Neutrophil (primary cell): ENCODE measurements at regions not wholly inside any gene's neighbourhood (a gene's known extent, or its start where the extent isn't known, plus 50 kb on each side); places are given as distances from the start of the nearest gene placed in this dataset.

Experiments used
- H3K27ac ChIP-seq: fragments of 200-600 bp; sonication (generic); 2 replicates; pipeline ENCODE4 v1.5.1; 2016; ENCODE audit warnings: mild to moderate bottlenecking, moderate library complexity
- H3K27me3 ChIP-seq: fragments of 200-600 bp; sonication (generic); 2 replicates; pipeline ENCODE4 v1.6.0; 2016; ENCODE audit warnings: mild to moderate bottlenecking
- H3K36me3 ChIP-seq: fragments of 200-600 bp; sonication (generic); 2 replicates; pipeline ENCODE4 v1.5.1; 2017
- H3K4me1 ChIP-seq, 2 experiments: fragments of 200-600 bp in 1 of 2; sonication (generic) in 1 of 2; 1 replicate in 1 of 2; 2 replicates in 1 of 2; pipeline versions ENCODE4 v1.5.1 to v1.6.1; 2013 to 2016; ENCODE audit warnings: low read depth in 1 of 2, low read length in 1 of 2, mild to moderate bottlenecking in 1 of 2, moderate library complexity in 1 of 2; ENCODE audit not compliant: control insufficient read depth in 1 of 2, insufficient read depth in 1 of 2
- H3K4me3 ChIP-seq, 2 experiments: fragments of 200-600 bp in 1 of 2; sonication (generic) in 1 of 2; 1 replicate in 1 of 2; 2 replicates in 1 of 2; pipeline ENCODE4 v1.5.1; 2013 to 2016; ENCODE audit warnings: low read depth in 1 of 2, low read length in 1 of 2, mild to moderate bottlenecking in 1 of 2, moderate library complexity in 1 of 2
- H3K9me3 ChIP-seq: fragments of 200-600 bp; sonication (generic); 2 replicates; pipeline ENCODE4 v1.5.1; 2016
- CTCF ChIP-seq: fragments of 200-600 bp; sonication (generic); IDR thresholded peaks from 2 replicates; pipeline ENCODE4 v1.5.1; 2016; ENCODE audit warnings: antibody characterized with exemption

- Histone ChIP-seq H3K36me3 (no peaks in the 10 kb centered on the region), H3K4me1 (no peaks in the 10 kb centered on the region), H3K4me3 (no peak overlapping the region), H3K27ac (no peak overlapping the region), H3K9me3 (no peaks in the 10 kb centered on the region), H3K27me3 (no peaks in the 10 kb centered on the region)
- no peak for TF ChIP-seq CTCF
These were observed 208.5 kb upstream of the DAB1 start for GRCh38 chr1:57632401-57632800.

GRCh38 chr1:57627612-57628011 is 203.8 kb upstream of the DAB1 start:
- no peaks in the 10 kb centered on the region for H3K4me1 ChIP-seq
- no peaks in the 10 kb centered on the region for H3K36me3 ChIP-seq
- no peak overlapping the region for H3K27ac ChIP-seq
- no peaks in the 10 kb centered on the region for H3K9me3 ChIP-seq
- no peaks in the 10 kb centered on the region for H3K27me3 ChIP-seq
- TF ChIP-seq CTCF: no peak
- H3K4me3 ChIP-seq: no peak overlapping the region

- H3K27me3 ChIP-seq: no peaks in the 10 kb centered on the region
- no peaks in the 10 kb centered on the region for H3K9me3 ChIP-seq
- H3K36me3 ChIP-seq: no peaks in the 10 kb centered on the region
- H3K4me1 ChIP-seq: no peaks in the 10 kb centered on the region
- no peak for TF ChIP-seq CTCF
- no peak overlapping the region for H3K27ac ChIP-seq
- no peak overlapping the region for H3K4me3 ChIP-seq
These were observed 200.1 kb upstream of the DAB1 start for GRCh38 chr1:57623791-57624538.

- H3K36me3 ChIP-seq: no peaks in the 10 kb centered on the region
- no peak overlapping the region for H3K27ac ChIP-seq
- H3K27me3 ChIP-seq: no peaks in the 10 kb centered on the region
- no peaks in the 10 kb centered on the region for H3K4me1 ChIP-seq
- no peak overlapping the region for H3K4me3 ChIP-seq
- no peaks in the 10 kb centered on the region for H3K9me3 ChIP-seq
- no peak for TF ChIP-seq CTCF
These were observed 199.4 kb upstream of the DAB1 start for GRCh38 chr1:57623039-57623790.

GRCh38 chr1:57621776-57622175 is 197.9 kb upstream of the DAB1 start:
- no peak overlapping the region for H3K4me3 ChIP-seq
- no peaks in the 10 kb centered on the region for H3K27me3 ChIP-seq
- H3K4me1 ChIP-seq: no peaks in the 10 kb centered on the region
- no peaks in the 10 kb centered on the region for H3K36me3 ChIP-seq
- H3K9me3 ChIP-seq: no peaks in the 10 kb centered on the region
- H3K27ac ChIP-seq: no peak overlapping the region
- no peak for TF ChIP-seq CTCF
